Transverse colon (tissue), 4 donors: ENCODE measurements at regions not wholly inside any gene's neighbourhood (a gene's known extent, or its start where the extent isn't known, plus 50 kb on each side); places are given as distances from the start of the nearest gene placed in this dataset.

ENCODE experiments used
- EP300 ChIP-seq: sonication (generic); formaldehyde crosslinking; IDR thresholded peaks from one replicate; pipeline ENCODE4 v1.6.1; 2017; ENCODE audit warnings: antibody characterized with exemption, low read depth
- POLR2A ChIP-seq: fragments of 450-650 bp; IDR thresholded peaks from one replicate; pipeline ENCODE4 v1.6.1; 2016; ENCODE audit warnings: antibody characterized with exemption, mild to moderate bottlenecking, moderate library complexity
- POLR2AphosphoS5 ChIP-seq, 3 donors: sonication (generic); formaldehyde crosslinking; IDR thresholded peaks; one replicate each; pipeline ENCODE4 v1.6.1; 2016; ENCODE audit warnings: antibody characterized with exemption in 3 of 3
- TF ChIP-seq, protein P1 (sequence below), 5 experiments: fragments of 200-600 bp in 3 of 5; fragments of 450-650 bp in 2 of 5; sonication (generic) in 3 of 5; IDR thresholded peaks; 1 replicate in 2 of 5; 2 replicates in 3 of 5; pipeline ENCODE4 v1.5.1; 2016 to 2017; ENCODE audit warnings: antibody characterized with exemption in 5 of 5, inconsistent platforms in 3 of 5, mild to moderate bottlenecking in 2 of 5, moderate library complexity in 1 of 5

DNA sequence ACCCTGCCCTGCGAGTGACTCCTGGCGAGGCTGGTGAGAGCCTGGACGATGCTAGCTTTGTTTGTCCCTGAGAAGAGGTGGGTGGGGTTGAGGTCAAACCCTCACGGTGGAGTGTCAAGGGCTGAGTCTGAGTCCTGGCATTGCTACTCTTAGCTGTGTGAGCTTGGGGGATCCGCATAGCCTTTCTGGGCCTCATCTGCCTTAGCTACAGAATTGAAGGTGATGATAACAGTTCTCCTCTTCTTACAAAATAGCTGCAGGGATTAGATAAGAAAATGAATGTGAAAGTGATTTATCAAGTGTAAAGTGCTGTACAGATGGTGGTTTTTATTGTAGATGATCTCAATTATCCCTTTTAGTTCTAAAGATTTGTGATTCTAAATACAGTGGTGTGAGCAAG is 144.6 kb downstream of the LPIN1 start:
- TF ChIP-seq, protein P1, sequence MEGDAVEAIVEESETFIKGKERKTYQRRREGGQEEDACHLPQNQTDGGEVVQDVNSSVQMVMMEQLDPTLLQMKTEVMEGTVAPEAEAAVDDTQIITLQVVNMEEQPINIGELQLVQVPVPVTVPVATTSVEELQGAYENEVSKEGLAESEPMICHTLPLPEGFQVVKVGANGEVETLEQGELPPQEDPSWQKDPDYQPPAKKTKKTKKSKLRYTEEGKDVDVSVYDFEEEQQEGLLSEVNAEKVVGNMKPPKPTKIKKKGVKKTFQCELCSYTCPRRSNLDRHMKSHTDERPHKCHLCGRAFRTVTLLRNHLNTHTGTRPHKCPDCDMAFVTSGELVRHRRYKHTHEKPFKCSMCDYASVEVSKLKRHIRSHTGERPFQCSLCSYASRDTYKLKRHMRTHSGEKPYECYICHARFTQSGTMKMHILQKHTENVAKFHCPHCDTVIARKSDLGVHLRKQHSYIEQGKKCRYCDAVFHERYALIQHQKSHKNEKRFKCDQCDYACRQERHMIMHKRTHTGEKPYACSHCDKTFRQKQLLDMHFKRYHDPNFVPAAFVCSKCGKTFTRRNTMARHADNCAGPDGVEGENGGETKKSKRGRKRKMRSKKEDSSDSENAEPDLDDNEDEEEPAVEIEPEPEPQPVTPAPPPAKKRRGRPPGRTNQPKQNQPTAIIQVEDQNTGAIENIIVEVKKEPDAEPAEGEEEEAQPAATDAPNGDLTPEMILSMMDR (IDR thresholded peaks at IDR 0.05): no peak
- TF ChIP-seq POLR2A: no peak
- TF ChIP-seq POLR2AphosphoS5 (IDR thresholded peaks at IDR 0.05): no peak
- TF ChIP-seq EP300: no peak
